Stimulated activated naive B cell treated with anti-CD40 and anti-IgM and Interleukin-4, amounts not matched to agents 10 μg/mL and 1 μg/mL and 100 μg/mL, for 72 hours (primary cell): ENCODE measurements at regions not wholly inside any gene's neighbourhood (a gene's known extent, or its start where the extent isn't known, plus 50 kb on each side); places are given as distances from the start of the nearest gene placed in this dataset.
"Not testable (repeated sequence)": the region's sequence is repeated elsewhere in the genome, so short reads cannot be mapped to it uniquely, and the experiment has no call there.

ENCODE experiments used
- ATAC-seq, 2 donors: fragments of 150-1000 bp; cut with Tn5 transposase; replicated peaks; 2 replicates each; pipeline ENCODE4 v1.10.0; 2021; ENCODE audit warnings: moderate library complexity in 1 of 2
- DNase-seq: peaks from one replicate; pipeline ENCODE4 v3.0.0; 2021
- H3K27ac Mint-ChIP-seq: one replicate; pipeline ENCODE4 v1.8.0; 2022; ENCODE audit warnings: mild to moderate bottlenecking, mixed read lengths
- H3K27me3 Mint-ChIP-seq, 2 donors: one replicate each; pipeline ENCODE4 v1.8.0; 2022; ENCODE audit warnings: mixed read lengths in 2 of 2
- H3K36me3 Mint-ChIP-seq, 2 donors: one replicate each; pipeline ENCODE4 v1.8.0; 2022; ENCODE audit warnings: mixed read lengths in 2 of 2, mild to moderate bottlenecking in 1 of 2
- H3K4me1 Mint-ChIP-seq, 2 donors: one replicate each; pipeline ENCODE4 v1.8.0; 2022; ENCODE audit warnings: mixed read lengths in 2 of 2, mild to moderate bottlenecking in 1 of 2
- H3K4me3 Mint-ChIP-seq, 2 donors: one replicate each; pipeline ENCODE4 v1.8.0; 2022; ENCODE audit warnings: mild to moderate bottlenecking in 2 of 2, mixed read lengths in 2 of 2, moderate library complexity in 1 of 2
- H3K9me3 Mint-ChIP-seq, 2 donors: one replicate each; pipeline ENCODE4 v1.8.0; 2022; ENCODE audit warnings: mixed read lengths in 2 of 2, mild to moderate bottlenecking in 1 of 2

- Mint-ChIP-seq H3K27me3 (no peaks in the 10 kb centered on the region), H3K9me3 (peaks cover 0 to 3% of the 10 kb centered on the region in 2 donors), H3K4me3 (no peak overlapping the region), H3K4me1 (no peaks in the 10 kb centered on the region), H3K36me3 (no peaks in the 10 kb centered on the region), H3K27ac (no peak overlapping the region)
- DNase-seq (no peak), ATAC-seq (no peak)
Measured at GRCh38 chr2:76157531-76157930, 446.8 kb upstream of the GCFC2 start.

- no peaks in the 10 kb centered on the region for H3K27me3 Mint-ChIP-seq
- DNase-seq, result no peak
- H3K4me3 Mint-ChIP-seq, result no peak overlapping the region
- no peaks in the 10 kb centered on the region for H3K9me3 Mint-ChIP-seq
- no peaks in the 10 kb centered on the region for H3K36me3 Mint-ChIP-seq
- no peak for ATAC-seq
- H3K27ac Mint-ChIP-seq, result no peak overlapping the region
- H3K4me1 Mint-ChIP-seq, result no peaks in the 10 kb centered on the region
Measured at GRCh38 chr2:76154981-76155380, 444.3 kb upstream of the GCFC2 start.

GRCh38 chr2:76149846-76150245 lies 439.1 kb upstream of the GCFC2 start:
- Mint-ChIP-seq H3K27me3 (no peaks in the 10 kb centered on the region), H3K4me1 (no peaks in the 10 kb centered on the region), H3K27ac (no peak overlapping the region), H3K9me3 (peaks cover 5 to 7% of the 10 kb centered on the region in 2 donors), H3K36me3 (no peaks in the 10 kb centered on the region), H3K4me3 (no peak overlapping the region)
- no peak for DNase-seq
- no peak for ATAC-seq

- not testable (repeated sequence) for DNase-seq, H3K4me1 Mint-ChIP-seq, H3K4me3 Mint-ChIP-seq, H3K27me3 Mint-ChIP-seq, ATAC-seq, H3K27ac Mint-ChIP-seq, H3K36me3 Mint-ChIP-seq
- H3K9me3 Mint-ChIP-seq, result peaks cover 20 to 22% of the 10 kb centered on the region in 2 donors
Measured at GRCh38 chr2:76139303-76139702, 428.6 kb upstream of the GCFC2 start.

GRCh38 chr2:76128622-76129021 lies 417.9 kb upstream of the GCFC2 start:
- Mint-ChIP-seq H3K4me3 (no peak overlapping the region), H3K9me3 (peaks cover 0 to 2% of the 10 kb centered on the region in 2 donors), H3K27ac (no peak overlapping the region), H3K27me3 (no peaks in the 10 kb centered on the region), H3K4me1 (no peaks in the 10 kb centered on the region), H3K36me3 (no peaks in the 10 kb centered on the region)
- no peak for ATAC-seq
- DNase-seq, result no peak

GRCh38 chr2:76120176-76120575 lies 409.5 kb upstream of the GCFC2 start:
- H3K4me3 Mint-ChIP-seq, result no peak overlapping the region
- ATAC-seq (no peak), DNase-seq (no peak)
- H3K27ac Mint-ChIP-seq, result no peak overlapping the region
- no peaks in the 10 kb centered on the region for H3K4me1 Mint-ChIP-seq
- H3K36me3 Mint-ChIP-seq, result no peaks in the 10 kb centered on the region
- peaks cover 2 to 4% of the 10 kb centered on the region in 2 donors for H3K9me3 Mint-ChIP-seq
- H3K27me3 Mint-ChIP-seq, result no peaks in the 10 kb centered on the region

- H3K27me3 Mint-ChIP-seq, result no peaks in the 10 kb centered on the region
- DNase-seq (no peak), ATAC-seq (no peak)
- no peak overlapping the region for H3K27ac Mint-ChIP-seq
- H3K36me3 Mint-ChIP-seq, result no peaks in the 10 kb centered on the region
- H3K4me1 Mint-ChIP-seq, result no peaks in the 10 kb centered on the region
- peaks cover 0 to 5% of the 10 kb centered on the region in 2 donors for H3K9me3 Mint-ChIP-seq
- no peak overlapping the region for H3K4me3 Mint-ChIP-seq
Measured at GRCh38 chr2:76089683-76090082, 379.0 kb upstream of the GCFC2 start.

- Mint-ChIP-seq H3K4me1 (no peaks in the 10 kb centered on the region), H3K27ac (no peak overlapping the region), H3K9me3 (peaks cover 0 to 3% of the 10 kb centered on the region in 2 donors), H3K36me3 (no peaks in the 10 kb centered on the region), H3K4me3 (no peak overlapping the region), H3K27me3 (no peaks in the 10 kb centered on the region)
- ATAC-seq, result no peak
- no peak for DNase-seq
Measured at GRCh38 chr2:76083248-76083647, 372.5 kb upstream of the GCFC2 start.

GRCh38 chr2:76082509-76082908 lies 371.8 kb upstream of the GCFC2 start:
- H3K4me3 Mint-ChIP-seq, result no peak overlapping the region
- H3K9me3 Mint-ChIP-seq, result peaks cover 0 to 3% of the 10 kb centered on the region in 2 donors
- no peaks in the 10 kb centered on the region for H3K27me3 Mint-ChIP-seq
- DNase-seq, result no peak
- no peak for ATAC-seq
- no peak overlapping the region for H3K27ac Mint-ChIP-seq
- no peaks in the 10 kb centered on the region for H3K4me1 Mint-ChIP-seq
- no peaks in the 10 kb centered on the region for H3K36me3 Mint-ChIP-seq

- Mint-ChIP-seq H3K4me1 (no peaks in the 10 kb centered on the region), H3K27ac (no peak overlapping the region), H3K9me3 (peaks cover 0 to 3% of the 10 kb centered on the region in 2 donors), H3K27me3 (no peaks in the 10 kb centered on the region), H3K36me3 (no peaks in the 10 kb centered on the region), H3K4me3 (no peak overlapping the region)
- ATAC-seq, result no peak
- no peak for DNase-seq
Measured at GRCh38 chr2:76080154-76080553, 369.4 kb upstream of the GCFC2 start.

GRCh38 chr2:76075126-76075525 lies 364.4 kb upstream of the GCFC2 start:
- DNase-seq (no peak), ATAC-seq (no peak)
- H3K27me3 Mint-ChIP-seq, result no peaks in the 10 kb centered on the region
- H3K4me3 Mint-ChIP-seq, result no peak overlapping the region
- peaks cover 0 to 5% of the 10 kb centered on the region in 2 donors for H3K9me3 Mint-ChIP-seq
- H3K36me3 Mint-ChIP-seq, result no peaks in the 10 kb centered on the region
- no peaks in the 10 kb centered on the region for H3K4me1 Mint-ChIP-seq
- H3K27ac Mint-ChIP-seq, result no peak overlapping the region

GRCh38 chr2:76073992-76074604 lies 363.4 kb upstream of the GCFC2 start:
- H3K27ac Mint-ChIP-seq, result no peak overlapping the region
- no peaks in the 10 kb centered on the region for H3K36me3 Mint-ChIP-seq
- no peak for ATAC-seq
- no peak overlapping the region for H3K4me3 Mint-ChIP-seq
- H3K27me3 Mint-ChIP-seq, result no peaks in the 10 kb centered on the region
- no peak for DNase-seq
- no peaks in the 10 kb centered on the region for H3K4me1 Mint-ChIP-seq
- peaks cover 3 to 5% of the 10 kb centered on the region in 2 donors for H3K9me3 Mint-ChIP-seq

- Mint-ChIP-seq H3K27me3 (no peaks in the 10 kb centered on the region), H3K4me3 (no peak overlapping the region), H3K4me1 (no peaks in the 10 kb centered on the region), H3K27ac (no peak overlapping the region), H3K9me3 (peaks cover 14 to 21% of the 10 kb centered on the region in 2 donors), H3K36me3 (no peaks in the 10 kb centered on the region)
- no peak for DNase-seq
- no peak for ATAC-seq
Measured at GRCh38 chr2:76050196-76050595, 339.5 kb upstream of the GCFC2 start.

- no peak for ATAC-seq
Measured at GRCh38 chr2:76044701-76045100, 334.0 kb upstream of the GCFC2 start.

GRCh38 chr2:76039505-76039904 lies 328.8 kb upstream of the GCFC2 start:
- Mint-ChIP-seq H3K9me3 (peaks cover 0 to 4% of the 10 kb centered on the region in 2 donors), H3K36me3 (no peaks in the 10 kb centered on the region), H3K27ac (no peak overlapping the region), H3K4me3 (no peak overlapping the region), H3K4me1 (no peaks in the 10 kb centered on the region), H3K27me3 (no peaks in the 10 kb centered on the region)
- ATAC-seq (no peak), DNase-seq (no peak)

More at GRCh38 chr2:76044701-76045100, 334.0 kb upstream of the GCFC2 start:
- Mint-ChIP-seq H3K4me1 (no peaks in the 10 kb centered on the region), H3K36me3 (no peaks in the 10 kb centered on the region), H3K27me3 (no peaks in the 10 kb centered on the region), H3K27ac (no peak overlapping the region), H3K9me3 (peaks cover 11 to 21% of the 10 kb centered on the region in 2 donors), H3K4me3 (no peak overlapping the region)
- no peak for DNase-seq

- ATAC-seq (no peak), DNase-seq (no peak)
- no peak overlapping the region for H3K4me3 Mint-ChIP-seq
- no peaks in the 10 kb centered on the region for H3K27me3 Mint-ChIP-seq
- no peaks in the 10 kb centered on the region for H3K36me3 Mint-ChIP-seq
- H3K27ac Mint-ChIP-seq, result no peak overlapping the region
- no peaks in the 10 kb centered on the region for H3K4me1 Mint-ChIP-seq
- H3K9me3 Mint-ChIP-seq, result peaks cover 4 to 14% of the 10 kb centered on the region in 2 donors
Measured at GRCh38 chr2:76027761-76028160, 317.0 kb upstream of the GCFC2 start.
